Neutrophil (primary cell): ENCODE measurements at regions not wholly inside any gene's neighbourhood (a gene's known extent, or its start where the extent isn't known, plus 50 kb on each side); places are given as distances from the start of the nearest gene placed in this dataset.

Source experiments
- H3K27ac ChIP-seq: fragments of 200-600 bp; sonication (generic); 2 replicates; pipeline ENCODE4 v1.5.1; 2016; ENCODE audit warnings: mild to moderate bottlenecking, moderate library complexity
- H3K27me3 ChIP-seq: fragments of 200-600 bp; sonication (generic); 2 replicates; pipeline ENCODE4 v1.6.0; 2016; ENCODE audit warnings: mild to moderate bottlenecking
- H3K36me3 ChIP-seq: fragments of 200-600 bp; sonication (generic); 2 replicates; pipeline ENCODE4 v1.5.1; 2017
- H3K4me1 ChIP-seq, 2 experiments: fragments of 200-600 bp in 1 of 2; sonication (generic) in 1 of 2; 1 replicate in 1 of 2; 2 replicates in 1 of 2; pipeline versions ENCODE4 v1.5.1 to v1.6.1; 2013 to 2016; ENCODE audit warnings: low read depth in 1 of 2, low read length in 1 of 2, mild to moderate bottlenecking in 1 of 2, moderate library complexity in 1 of 2; ENCODE audit not compliant: control insufficient read depth in 1 of 2, insufficient read depth in 1 of 2
- H3K4me3 ChIP-seq, 2 experiments: fragments of 200-600 bp in 1 of 2; sonication (generic) in 1 of 2; 1 replicate in 1 of 2; 2 replicates in 1 of 2; pipeline ENCODE4 v1.5.1; 2013 to 2016; ENCODE audit warnings: low read depth in 1 of 2, low read length in 1 of 2, mild to moderate bottlenecking in 1 of 2, moderate library complexity in 1 of 2
- H3K9me3 ChIP-seq: fragments of 200-600 bp; sonication (generic); 2 replicates; pipeline ENCODE4 v1.5.1; 2016
- TF ChIP-seq, protein P1 (sequence below): fragments of 200-600 bp; sonication (generic); IDR thresholded peaks from 2 replicates; pipeline ENCODE4 v1.5.1; 2016; ENCODE audit warnings: antibody characterized with exemption

DNA sequence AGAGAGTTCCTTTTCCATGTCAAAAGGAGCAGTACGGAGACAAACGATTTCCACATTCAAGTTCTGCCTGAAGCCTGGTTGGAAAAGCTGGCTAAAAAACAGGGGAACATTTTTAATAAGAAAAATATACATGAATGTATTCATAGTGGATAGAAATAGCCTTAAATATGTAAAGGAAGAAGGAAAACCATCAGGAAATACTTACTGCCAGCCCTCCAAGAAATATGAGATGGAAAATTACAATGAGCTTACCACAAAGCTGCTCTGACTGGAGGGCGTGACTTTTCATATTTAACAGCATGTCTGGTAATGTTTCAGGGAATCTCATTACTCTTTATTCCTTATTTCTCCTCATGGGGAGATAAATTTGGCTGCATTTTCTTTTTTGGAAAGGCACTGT lies 75.9 kb upstream of the ZDHHC17 start:
- no peak overlapping the region for H3K4me3 ChIP-seq
- peak overlapping the region; percentile 4 for H3K27ac ChIP-seq
- H3K27me3 ChIP-seq: no peaks in the 10 kb centered on the region
- H3K36me3 ChIP-seq: no peaks in the 10 kb centered on the region
- H3K4me1 ChIP-seq: peaks cover 23 to 27% of the 10 kb centered on the region in 2 experiments
- TF ChIP-seq, protein P1, sequence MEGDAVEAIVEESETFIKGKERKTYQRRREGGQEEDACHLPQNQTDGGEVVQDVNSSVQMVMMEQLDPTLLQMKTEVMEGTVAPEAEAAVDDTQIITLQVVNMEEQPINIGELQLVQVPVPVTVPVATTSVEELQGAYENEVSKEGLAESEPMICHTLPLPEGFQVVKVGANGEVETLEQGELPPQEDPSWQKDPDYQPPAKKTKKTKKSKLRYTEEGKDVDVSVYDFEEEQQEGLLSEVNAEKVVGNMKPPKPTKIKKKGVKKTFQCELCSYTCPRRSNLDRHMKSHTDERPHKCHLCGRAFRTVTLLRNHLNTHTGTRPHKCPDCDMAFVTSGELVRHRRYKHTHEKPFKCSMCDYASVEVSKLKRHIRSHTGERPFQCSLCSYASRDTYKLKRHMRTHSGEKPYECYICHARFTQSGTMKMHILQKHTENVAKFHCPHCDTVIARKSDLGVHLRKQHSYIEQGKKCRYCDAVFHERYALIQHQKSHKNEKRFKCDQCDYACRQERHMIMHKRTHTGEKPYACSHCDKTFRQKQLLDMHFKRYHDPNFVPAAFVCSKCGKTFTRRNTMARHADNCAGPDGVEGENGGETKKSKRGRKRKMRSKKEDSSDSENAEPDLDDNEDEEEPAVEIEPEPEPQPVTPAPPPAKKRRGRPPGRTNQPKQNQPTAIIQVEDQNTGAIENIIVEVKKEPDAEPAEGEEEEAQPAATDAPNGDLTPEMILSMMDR: no peak
- no peaks in the 10 kb centered on the region for H3K9me3 ChIP-seq

DNA sequence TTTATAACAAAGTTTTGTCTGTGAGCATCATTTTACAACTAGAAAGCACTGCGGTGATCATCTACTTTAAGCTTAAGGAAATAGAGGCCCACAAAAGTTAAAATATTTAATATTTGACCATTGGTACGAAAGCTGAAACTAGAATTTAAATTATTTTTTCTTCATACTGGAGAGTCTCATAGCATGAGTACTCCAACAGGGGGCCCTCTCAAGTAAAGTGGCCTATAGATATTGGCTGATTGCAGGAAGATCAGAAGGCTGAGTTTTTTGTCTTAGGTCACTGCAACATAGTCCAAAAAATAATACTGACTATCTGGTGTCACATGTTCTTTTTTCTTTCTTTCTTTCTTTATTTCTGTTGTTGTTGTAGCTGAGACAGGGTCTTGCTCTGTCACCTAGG lies 75.3 kb upstream of the ZDHHC17 start:
- H3K4me1 ChIP-seq: peaks cover 23 to 27% of the 10 kb centered on the region in 2 experiments
- H3K27me3 ChIP-seq: no peaks in the 10 kb centered on the region
- H3K27ac ChIP-seq: peak overlapping the region; percentile 4
- no peaks in the 10 kb centered on the region for H3K36me3 ChIP-seq
- H3K9me3 ChIP-seq: no peaks in the 10 kb centered on the region
- no peak overlapping the region for H3K4me3 ChIP-seq
- TF ChIP-seq, protein P1: no peak

DNA sequence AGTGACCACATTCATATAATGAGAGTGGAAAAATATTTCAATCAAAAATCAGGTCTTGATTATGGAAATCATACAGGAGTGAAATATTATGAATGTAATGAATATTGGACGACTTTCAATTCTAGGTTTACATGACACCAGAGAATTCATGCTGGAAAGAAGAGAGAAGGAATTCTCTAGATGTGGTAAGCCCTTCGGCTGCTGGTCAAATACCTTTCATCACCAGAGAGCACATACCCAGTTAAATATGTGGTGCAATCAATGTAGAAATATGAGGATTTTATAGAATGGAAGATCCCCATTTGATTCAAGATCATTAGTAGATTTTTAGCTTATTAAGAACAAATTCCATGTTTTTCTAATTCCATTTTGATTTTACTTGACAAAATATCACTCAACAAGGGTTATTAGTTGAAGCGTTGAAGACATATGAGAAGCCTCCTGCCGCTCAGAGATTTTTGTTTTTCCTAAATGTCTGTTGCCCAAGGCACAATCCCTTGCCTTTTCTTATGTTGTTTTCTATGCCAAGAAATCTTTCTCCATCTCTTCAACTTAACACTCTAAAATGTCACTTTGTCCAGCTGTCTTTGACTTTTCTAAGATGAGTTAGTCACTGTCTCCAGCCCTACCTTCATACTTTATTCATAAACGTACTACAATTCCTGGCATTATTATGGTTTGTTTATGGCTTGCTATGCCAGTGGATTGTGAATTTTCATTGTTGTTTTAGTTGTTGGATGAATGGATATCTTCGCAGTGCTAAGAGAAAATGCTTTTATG lies 72.8 kb upstream of the ZDHHC17 start:
- Histone ChIP-seq H3K36me3 (no peaks in the 10 kb centered on the region), H3K9me3 (no peaks in the 10 kb centered on the region), H3K27ac (no peak overlapping the region), H3K4me3 (no peak overlapping the region), H3K4me1 (peaks cover 16 to 17% of the 10 kb centered on the region in 2 experiments), H3K27me3 (no peaks in the 10 kb centered on the region)
- TF ChIP-seq, protein P1: no peak

DNA sequence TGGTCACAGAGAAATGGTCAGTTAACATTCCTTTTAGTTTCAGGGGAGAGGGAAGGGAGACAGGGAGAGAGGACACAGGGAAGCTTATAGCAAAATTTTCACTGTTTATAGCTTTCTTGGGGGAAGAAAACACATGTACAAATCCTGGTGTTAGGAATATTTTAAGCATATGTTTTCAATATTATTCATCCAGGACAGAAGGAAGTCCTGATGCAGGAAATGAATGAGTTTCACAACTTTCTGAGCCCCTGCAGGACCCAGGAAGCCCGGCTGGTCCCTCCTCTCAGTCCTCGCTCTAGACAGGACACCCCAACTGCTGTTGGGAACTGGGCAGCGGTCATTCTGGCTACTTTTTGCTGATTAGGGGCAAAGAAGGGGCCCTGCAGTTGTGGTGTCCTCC lies 71.1 kb upstream of the ZDHHC17 start:
- TF ChIP-seq, protein P1: no peak
- no peaks in the 10 kb centered on the region for H3K9me3 ChIP-seq
- H3K27ac ChIP-seq: no peak overlapping the region
- no peaks in the 10 kb centered on the region for H3K27me3 ChIP-seq
- H3K36me3 ChIP-seq: no peaks in the 10 kb centered on the region
- no peak overlapping the region for H3K4me3 ChIP-seq
- peaks cover 12% of the 10 kb centered on the region in 2 experiments for H3K4me1 ChIP-seq

DNA sequence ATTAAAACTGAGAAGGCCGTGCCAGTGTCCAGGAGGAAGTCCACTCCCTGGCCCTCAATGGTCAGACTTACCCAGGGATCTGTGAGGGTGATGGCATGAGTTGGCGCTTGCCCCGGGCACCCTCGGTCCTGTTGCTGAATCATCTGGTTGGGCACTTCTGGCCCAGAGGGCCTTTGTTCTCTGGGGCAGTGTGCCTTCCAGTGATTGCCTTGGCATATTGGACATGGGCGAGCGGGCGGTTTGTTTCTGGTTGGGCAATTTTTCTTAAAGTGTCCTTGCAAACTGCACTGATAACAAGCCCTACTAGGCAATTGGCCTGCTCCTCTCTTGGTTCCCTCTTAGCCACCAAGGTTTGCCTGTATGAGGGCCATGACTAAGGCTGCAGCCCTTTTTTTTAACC lies 69.5 kb upstream of the ZDHHC17 start:
- Histone ChIP-seq H3K4me3 (no peak overlapping the region), H3K27ac (no peak overlapping the region), H3K27me3 (no peaks in the 10 kb centered on the region), H3K9me3 (no peaks in the 10 kb centered on the region), H3K36me3 (no peaks in the 10 kb centered on the region), H3K4me1 (peaks cover 0 to 4% of the 10 kb centered on the region in 2 experiments)
- TF ChIP-seq, protein P1: no peak
